Kidney epithelial cell (primary cell): ENCODE measurements at regions not wholly inside any gene's neighbourhood (a gene's known extent, or its start where the extent isn't known, plus 50 kb on each side); places are given as distances from the start of the nearest gene placed in this dataset.

Experiments
- DNase-seq: peaks from one replicate; pipeline ENCODE4 v3.0.0-alpha.2; 2010; ENCODE audit warnings: low read depth
- H3K27me3 ChIP-seq: 2 replicates; pipeline ENCODE4 v1.6.0; 2011; ENCODE audit warnings: low read length; ENCODE audit not compliant: control insufficient read depth, insufficient read depth
- H3K36me3 ChIP-seq: 2 replicates; pipeline ENCODE4 v1.5.1; 2011; ENCODE audit warnings: low read length; ENCODE audit not compliant: control insufficient read depth, insufficient read depth
- H3K4me3 ChIP-seq: 2 replicates; pipeline ENCODE4 v1.5.1; 2011; ENCODE audit warnings: low read depth, mild to moderate bottlenecking, control low read depth, low read length
- TF ChIP-seq, protein P1 (sequence below): IDR thresholded peaks from 2 replicates; pipeline ENCODE4 v1.5.1; 2011; ENCODE audit warnings: mild to moderate bottlenecking, moderate library complexity, low read length, control low read depth, inconsistent platforms; ENCODE audit not compliant: insufficient read depth, poor library complexity, severe bottlenecking

DNA sequence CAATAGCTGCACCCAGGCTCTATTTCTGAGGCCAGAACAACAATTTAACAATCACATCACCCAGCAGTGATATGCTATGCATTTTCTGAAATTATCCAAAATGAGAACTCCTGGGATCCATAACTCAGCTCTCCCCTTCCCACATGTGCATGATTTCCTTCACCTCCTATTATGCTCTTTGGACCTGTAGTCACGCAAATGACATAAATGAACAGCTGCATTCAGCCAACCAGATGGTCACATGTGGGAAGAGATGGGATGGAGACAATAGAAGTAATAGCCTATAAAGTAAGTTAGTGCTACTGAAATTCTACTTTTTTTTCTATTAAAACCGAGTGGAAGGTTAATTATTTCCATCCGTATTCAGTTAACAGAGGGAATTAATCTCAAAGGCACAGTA lies 662.1 kb upstream of the ID4 start:
- Histone ChIP-seq H3K27me3 (no peaks in the 10 kb centered on the region), H3K36me3 (no peaks in the 10 kb centered on the region), H3K4me3 (no peak overlapping the region)
- no peak for DNase-seq
- TF ChIP-seq, protein P1, sequence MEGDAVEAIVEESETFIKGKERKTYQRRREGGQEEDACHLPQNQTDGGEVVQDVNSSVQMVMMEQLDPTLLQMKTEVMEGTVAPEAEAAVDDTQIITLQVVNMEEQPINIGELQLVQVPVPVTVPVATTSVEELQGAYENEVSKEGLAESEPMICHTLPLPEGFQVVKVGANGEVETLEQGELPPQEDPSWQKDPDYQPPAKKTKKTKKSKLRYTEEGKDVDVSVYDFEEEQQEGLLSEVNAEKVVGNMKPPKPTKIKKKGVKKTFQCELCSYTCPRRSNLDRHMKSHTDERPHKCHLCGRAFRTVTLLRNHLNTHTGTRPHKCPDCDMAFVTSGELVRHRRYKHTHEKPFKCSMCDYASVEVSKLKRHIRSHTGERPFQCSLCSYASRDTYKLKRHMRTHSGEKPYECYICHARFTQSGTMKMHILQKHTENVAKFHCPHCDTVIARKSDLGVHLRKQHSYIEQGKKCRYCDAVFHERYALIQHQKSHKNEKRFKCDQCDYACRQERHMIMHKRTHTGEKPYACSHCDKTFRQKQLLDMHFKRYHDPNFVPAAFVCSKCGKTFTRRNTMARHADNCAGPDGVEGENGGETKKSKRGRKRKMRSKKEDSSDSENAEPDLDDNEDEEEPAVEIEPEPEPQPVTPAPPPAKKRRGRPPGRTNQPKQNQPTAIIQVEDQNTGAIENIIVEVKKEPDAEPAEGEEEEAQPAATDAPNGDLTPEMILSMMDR: no peak

DNA sequence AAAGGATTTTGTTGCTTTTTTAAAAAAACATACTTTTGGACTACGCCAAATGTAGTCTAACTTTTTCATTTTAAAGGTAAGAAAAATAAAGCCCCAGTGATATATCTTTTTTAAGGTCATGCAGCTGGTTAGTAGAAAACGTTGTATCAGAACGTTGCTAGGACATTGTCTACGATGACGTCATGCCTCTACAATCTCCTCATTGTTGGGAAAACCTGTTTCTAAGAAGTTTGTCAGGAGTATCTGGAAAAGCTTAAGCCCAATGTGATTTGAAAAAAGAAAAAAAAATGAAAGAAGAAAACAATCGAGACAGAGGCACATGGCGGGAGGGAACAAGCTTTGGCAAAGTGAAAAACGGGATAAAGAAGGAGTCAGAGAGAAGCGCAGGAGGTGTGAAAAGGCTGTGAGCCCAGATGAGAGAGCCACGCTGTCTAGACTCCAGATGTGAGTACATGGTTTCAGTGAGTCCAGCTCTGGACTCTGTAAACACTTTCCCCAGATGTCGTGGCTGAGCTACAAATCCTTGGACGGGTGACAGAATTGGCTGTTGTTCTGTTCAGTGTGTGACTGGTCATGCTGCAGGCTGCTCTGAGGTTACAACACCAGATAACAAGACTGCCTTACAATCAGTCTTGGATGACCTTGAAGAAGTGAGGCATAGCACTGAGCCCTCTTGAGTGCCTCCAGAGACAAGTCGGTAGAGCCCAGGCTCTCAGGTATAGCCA lies 656.7 kb upstream of the ID4 start:
- H3K36me3 ChIP-seq: no peaks in the 10 kb centered on the region
- H3K4me3 ChIP-seq: no peak overlapping the region
- no peaks in the 10 kb centered on the region for H3K27me3 ChIP-seq
- TF ChIP-seq, protein P1: no peak
- DNase-seq: no peak

DNA sequence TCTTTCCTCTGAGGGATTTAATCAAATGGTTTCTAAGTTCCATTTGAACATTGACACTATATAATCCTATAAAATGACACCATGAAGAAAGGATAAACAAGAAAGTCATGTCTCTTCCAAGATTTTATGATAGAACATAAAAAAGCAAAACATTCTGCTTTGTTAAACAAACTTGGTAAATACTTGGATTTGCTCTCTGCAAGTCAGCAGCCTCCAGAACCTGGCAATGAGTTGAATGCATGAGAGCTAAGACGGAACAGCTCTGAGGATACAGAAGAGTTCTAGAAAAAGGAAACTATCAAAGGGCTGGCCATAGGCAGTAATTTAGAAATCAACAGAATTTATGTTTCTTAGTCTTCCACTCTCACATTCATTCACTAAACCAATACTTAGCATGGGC lies 656.0 kb upstream of the ID4 start:
- Histone ChIP-seq H3K4me3 (no peak overlapping the region), H3K36me3 (no peaks in the 10 kb centered on the region), H3K27me3 (no peaks in the 10 kb centered on the region)
- TF ChIP-seq, protein P1: no peak
- DNase-seq: no peak

DNA sequence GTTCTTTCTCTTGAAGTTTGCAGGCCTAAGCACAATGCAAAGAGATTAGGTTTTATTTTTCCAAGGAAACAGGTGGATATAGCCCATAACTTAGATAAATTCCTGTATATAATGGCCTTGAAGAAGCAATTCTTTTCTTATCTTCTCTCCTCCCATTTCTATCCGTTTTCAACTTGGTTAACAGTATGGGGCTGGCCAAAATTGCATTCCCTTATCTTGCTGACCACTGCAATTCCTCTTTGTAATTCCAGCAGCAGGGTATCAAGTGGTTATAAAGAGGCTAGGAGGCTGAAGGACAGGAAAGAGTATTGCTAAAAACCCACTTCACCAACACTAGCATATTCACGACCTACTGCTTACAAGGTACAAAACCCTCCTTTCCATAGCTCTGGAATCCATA lies 643.5 kb upstream of the ID4 start:
- Histone ChIP-seq H3K27me3 (no peaks in the 10 kb centered on the region), H3K36me3 (no peaks in the 10 kb centered on the region), H3K4me3 (no peak overlapping the region)
- no peak for DNase-seq
- TF ChIP-seq, protein P1: no peak

DNA sequence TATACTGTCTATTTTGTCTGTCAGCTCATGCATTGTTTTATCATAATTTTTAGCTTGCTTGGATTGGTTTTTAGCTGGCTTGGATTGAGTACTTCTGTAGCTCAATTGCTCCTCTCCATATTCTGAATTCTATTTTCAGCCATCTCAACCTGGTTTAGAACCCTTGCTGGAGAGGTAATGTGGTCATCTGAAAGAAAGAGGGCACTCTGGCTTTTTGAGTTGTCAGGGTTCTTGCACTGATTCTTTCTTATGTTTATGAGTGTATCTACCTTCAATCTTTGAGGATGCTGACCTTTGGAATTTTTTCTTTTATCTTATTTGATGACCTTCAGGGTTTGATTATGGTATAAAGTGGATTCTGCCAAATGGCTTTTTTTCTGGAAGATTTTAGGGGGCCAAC lies 632.7 kb upstream of the ID4 start:
- TF ChIP-seq, protein P1: peak; percentile 18
- DNase-seq: no peak
- Histone ChIP-seq H3K4me3 (no peak overlapping the region), H3K27me3 (no peaks in the 10 kb centered on the region), H3K36me3 (no peaks in the 10 kb centered on the region)

DNA sequence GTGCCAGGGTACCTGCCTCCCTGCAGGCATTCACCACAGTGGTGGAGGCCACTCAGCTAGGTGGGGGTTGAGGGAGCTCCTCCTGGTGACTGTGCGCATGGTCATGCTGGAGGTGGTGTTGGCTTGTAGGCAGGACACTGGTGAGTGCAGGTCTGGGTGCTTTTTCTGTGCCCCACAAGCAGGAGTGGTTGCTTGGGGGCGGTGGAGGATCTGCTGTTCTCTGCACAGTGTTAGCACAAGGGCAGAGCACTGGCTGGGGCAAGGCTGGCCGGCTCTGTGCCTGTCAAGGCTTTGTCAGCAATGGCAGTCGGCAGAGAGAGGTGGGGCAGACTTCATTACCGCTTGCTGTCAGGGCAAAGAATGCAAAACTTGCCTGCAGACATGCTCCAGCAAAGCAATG lies 632.1 kb upstream of the ID4 start:
- DNase-seq: no peak
- TF ChIP-seq, protein P1: no peak
- H3K36me3 ChIP-seq: no peaks in the 10 kb centered on the region
- no peaks in the 10 kb centered on the region for H3K27me3 ChIP-seq
- H3K4me3 ChIP-seq: no peak overlapping the region
